Mucosa of gallbladder (tissue), 1 donor: ENCODE measurements at regions not wholly inside any gene's neighbourhood (a gene's known extent, or its start where the extent isn't known, plus 50 kb on each side); places are given as distances from the start of the nearest gene placed in this dataset.

ENCODE experiments used
- DNase-seq: peaks from one replicate; pipeline ENCODE4 v3.0.0-alpha.2; 2020; ENCODE audit warnings: low spot score
- donor health status: DM: no; HTN: no; CAD: no.

DNA sequence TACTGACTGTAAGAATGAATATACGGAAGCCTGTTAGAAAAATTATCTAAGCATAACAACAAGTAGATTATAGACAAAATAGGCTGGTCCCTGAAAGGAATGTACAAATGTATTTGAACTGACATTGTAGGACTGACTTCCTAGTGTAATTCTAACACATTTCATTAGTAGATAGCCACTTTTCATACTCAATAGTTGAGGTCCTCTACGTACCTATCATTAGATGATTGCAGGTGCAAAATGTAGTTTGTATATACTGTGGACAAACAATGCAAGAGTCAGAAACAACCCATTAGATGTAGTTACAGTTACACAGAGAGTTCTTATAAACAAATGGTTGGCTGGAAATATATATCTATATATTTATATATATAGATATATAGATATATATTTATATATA is 402.3 kb upstream of the SLITRK6 start:
- no peak for DNase-seq

- DNase-seq, result no peak
These were observed 394.1 kb upstream of the SLITRK6 start for GRCh38 chr13:86193281-86193680.

DNA sequence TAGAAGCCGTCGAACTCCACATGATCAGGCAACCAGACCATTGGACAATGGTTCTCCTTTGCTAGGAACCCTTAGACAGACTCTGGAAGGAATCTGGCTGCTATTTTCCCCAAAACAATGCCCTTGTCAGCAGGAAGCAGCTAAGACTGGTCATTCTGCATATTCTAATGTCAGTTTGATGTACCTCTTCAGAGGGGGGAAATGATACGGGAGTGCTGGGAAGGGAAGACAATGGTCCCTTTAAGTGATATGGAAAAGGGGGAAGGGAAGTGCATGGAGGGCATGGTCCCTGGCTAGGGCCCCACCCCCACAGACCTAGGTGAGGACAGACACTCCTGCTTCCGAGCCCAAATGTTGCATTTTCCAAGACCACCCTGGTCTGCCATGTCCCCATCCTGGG is 389.0 kb upstream of the SLITRK6 start:
- no peak for DNase-seq

- DNase-seq, result no peak
These were observed 386.4 kb upstream of the SLITRK6 start for GRCh38 chr13:86185636-86186035.

DNA sequence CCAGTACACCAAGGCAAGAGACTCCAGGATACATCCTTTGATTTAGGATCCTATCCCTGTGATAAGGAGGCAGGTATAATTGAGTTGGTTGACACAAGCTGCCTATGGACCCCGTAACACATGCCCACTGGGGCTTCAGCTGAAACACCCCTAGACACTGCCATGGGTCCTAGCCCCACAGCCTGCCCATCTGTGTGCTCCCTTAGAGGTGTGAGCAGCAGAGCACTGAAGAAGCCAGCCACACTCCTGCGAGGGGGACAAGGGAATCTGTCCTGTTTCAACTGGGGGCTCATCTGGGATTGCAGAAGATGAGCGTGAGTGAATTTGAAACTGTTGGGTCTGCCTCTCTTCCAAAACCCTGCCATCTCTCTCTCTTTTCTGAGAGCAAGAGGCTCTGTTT is 385.9 kb upstream of the SLITRK6 start:
- no peak for DNase-seq

DNA sequence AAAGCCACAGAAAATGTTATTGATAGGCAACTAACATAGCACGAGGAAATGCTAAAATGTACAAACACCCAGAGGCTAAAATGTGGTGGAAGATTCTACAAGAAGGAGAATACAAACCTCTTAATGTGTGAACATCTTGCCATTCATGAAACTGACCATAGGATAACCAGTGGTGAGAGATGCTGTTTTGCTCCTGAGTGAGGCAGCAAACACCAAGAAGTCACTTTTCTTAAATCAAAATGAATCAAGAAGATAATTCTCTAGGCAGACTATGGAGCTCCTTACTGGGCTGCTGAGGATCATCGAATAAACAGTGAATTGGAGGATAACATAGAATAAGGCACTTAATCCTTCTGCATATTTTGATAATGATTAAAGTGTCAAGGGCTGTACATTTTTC is 375.4 kb upstream of the SLITRK6 start:
- no peak for DNase-seq

DNA sequence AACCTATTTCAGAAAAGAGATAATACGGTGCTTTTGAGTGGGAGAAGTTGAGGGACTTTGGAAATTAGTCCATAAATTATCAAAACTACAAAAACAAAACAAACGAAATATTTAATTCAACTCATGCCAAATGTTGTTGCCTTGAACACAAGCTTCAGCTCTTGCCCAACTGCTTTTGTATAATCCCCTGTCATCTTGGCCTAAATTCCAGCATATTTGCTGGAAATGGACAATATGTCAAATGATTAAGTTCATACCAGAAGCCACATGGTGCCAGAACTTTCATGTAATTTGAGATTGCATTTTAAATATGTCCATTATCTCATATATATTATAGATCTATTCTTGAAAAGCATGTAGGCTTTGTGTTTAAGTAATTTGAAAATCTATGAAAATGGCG is 373.7 kb upstream of the SLITRK6 start:
- DNase-seq, result no peak

GRCh38 chr13:86161257-86161656 is 362.0 kb upstream of the SLITRK6 start:
- no peak for DNase-seq

- DNase-seq, result no peak
These were observed 356.5 kb upstream of the SLITRK6 start for GRCh38 chr13:86155756-86156155.

DNA sequence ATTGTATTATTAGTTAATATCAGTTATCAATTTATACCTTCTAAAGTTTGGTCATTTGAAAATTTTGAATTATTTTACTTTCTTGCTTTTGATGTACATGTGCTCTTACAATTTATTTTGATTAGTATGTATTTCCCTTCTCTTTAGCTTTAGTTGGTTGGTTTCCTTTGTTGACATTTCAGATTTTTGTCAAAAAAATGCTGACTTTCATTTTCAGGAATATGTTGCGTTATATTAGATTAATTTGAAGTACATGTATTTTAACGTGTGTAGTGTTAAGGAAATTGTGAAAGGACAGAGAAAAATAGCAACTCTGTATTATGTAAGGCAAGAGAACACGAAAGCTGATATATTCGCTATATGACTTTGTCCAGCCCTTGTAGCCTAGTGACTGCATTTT is 342.9 kb upstream of the SLITRK6 start:
- no peak for DNase-seq

- DNase-seq, result no peak
These were observed 336.6 kb upstream of the SLITRK6 start for GRCh38 chr13:86135856-86136255.

DNA sequence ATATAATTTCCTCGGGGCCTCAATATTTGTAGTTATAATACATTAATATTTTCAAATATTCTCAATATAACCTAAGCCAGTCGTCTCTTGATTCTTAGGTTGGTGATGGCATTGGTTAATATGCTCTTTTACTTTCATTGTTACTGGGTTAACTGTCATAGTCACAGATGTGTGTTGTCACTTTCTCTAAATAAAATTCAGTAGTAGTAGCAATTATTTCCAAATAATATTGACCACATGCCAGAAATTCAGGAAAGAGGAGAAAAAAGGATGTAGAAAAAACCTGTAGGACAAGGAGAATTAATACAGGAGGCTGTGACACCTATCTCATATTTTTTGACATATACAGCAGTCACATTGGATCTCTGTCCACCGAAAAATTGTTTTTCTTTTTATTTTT is 322.7 kb upstream of the SLITRK6 start:
- DNase-seq, result no peak

DNA sequence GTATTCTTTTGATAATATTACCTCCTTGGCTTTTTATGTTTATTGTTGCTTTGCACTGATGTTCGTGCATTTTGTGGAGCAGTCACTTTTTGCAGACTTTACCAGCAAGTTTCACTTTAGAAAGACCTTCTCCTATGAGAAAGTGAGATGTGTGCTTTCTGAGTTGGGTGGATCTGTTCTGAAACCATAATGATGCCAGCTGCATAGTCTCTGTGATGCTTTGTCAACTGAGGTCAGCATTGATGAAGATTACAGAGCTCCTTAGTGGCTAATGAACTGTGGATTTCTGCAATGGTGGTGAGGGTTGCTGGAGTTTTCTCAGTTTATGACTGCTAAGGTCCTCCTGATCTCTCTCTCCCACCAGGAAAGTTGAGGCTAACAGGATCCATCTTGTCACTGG is 309.9 kb upstream of the SLITRK6 start:
- no peak for DNase-seq

GRCh38 chr13:86108334-86108733 is 309.1 kb upstream of the SLITRK6 start:
- no peak for DNase-seq

DNA sequence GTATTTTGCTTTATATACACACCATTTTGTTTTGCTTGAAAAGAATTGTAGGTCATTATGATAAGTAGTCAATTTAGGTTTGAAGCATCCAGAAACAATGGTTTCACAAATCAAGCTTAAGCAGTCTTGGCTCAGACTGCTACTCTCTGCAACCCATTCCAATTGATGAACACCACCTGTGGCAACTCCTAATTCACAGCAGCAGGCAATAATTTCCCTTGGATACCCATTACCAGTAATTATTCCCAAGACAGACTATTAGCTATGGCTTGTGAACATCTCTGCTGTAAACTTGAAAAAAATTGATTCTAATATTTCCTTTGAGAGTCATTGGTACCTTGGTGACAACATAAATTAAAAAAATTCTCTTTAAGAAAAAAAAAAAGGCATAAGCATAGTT is 299.3 kb upstream of the SLITRK6 start:
- no peak for DNase-seq

DNA sequence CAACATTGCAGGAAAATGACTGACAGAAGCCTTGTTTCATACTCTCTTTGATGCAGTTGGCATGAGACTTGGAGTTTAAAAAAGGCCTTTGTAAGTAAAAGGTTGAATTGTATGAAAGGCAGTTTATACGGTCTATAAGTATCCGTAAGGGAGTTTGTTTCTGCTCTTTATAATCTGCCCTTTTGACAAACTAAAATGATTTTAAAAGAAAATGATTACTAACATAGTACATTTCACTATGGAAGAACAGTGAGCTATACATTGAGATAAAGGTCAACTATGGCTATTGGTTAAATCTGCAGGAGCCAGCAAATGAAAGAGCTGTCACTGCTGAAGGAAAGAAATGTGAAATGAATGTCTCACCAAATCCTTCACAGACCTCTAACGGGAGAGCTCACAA is 296.1 kb upstream of the SLITRK6 start:
- no peak for DNase-seq

GRCh38 chr13:86090181-86090580 is 291.0 kb upstream of the SLITRK6 start:
- no peak for DNase-seq

DNA sequence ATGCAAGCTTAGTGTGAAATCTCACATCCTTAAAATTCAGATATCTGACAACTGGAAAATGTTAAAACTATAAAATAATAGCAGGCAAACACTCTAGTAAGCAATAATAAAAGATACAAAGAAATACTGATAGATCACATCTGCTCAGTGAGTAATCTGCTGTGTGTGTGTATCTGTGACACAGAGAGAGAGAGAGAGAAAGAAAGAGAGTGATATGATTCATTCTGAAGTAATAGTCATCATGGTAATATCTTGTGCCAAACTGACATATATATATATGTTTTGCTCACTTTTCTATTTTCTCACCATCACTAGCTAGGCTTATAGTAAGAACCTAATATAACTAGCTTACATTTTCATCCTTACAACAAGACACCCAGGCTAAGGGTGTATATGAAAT is 288.0 kb upstream of the SLITRK6 start:
- DNase-seq, result no peak

DNA sequence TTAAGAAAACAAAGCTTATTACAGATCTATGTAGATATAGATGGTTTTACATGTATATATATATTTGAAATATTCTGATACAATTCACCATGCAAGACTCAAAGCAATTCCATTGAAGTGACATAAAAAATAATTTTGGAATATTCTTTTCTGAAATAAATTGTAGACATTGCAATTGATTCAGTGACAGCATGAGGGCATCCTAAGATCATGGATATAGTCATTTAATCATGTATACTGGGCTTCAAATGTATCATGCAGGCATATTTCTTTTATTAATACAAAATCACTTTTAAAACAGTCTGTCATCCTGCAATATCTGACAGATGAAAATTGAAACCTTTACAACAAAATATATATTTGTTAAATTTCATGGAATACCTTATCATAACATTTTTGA is 286.7 kb upstream of the SLITRK6 start:
- no peak for DNase-seq

- no peak for DNase-seq
These were observed 282.9 kb upstream of the SLITRK6 start for GRCh38 chr13:86082121-86082520.

- DNase-seq, result no peak
These were observed 281.2 kb upstream of the SLITRK6 start for GRCh38 chr13:86080340-86080995.

DNA sequence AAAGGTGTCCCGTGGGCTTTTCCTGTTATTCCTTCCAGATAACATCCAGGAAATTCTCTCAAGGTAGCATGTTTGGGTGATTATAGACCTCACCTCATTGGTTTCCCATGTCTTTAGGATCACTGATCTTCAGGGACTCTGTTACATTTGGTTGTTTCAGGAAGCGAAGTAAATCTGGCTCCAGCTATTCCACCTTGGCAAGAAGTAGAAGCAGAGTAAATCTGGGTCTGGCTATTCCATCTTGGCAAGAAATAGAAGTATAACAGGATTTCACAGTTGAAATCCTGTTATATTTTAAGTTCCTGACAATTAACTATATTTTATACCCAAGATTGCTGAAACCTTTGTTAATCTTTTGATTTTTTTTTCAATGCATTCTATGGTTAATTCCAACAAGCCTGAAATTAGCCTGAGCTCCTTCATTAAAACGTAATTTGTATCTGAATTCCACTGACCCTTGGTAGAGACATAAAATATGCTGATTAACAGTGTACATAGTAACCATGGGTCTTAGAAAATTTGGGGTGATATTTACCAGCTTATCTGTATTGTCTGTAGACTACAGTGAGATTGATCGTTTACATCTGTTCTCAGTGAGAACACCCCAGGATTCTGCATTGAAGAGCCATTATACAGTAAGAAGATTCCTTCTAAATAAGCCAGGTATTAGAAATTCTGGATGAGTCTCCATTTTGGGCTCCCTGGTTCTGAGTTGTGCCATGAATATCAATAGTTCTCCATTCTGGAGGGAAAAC is 267.6 kb upstream of the SLITRK6 start:
- DNase-seq, result no peak

DNA sequence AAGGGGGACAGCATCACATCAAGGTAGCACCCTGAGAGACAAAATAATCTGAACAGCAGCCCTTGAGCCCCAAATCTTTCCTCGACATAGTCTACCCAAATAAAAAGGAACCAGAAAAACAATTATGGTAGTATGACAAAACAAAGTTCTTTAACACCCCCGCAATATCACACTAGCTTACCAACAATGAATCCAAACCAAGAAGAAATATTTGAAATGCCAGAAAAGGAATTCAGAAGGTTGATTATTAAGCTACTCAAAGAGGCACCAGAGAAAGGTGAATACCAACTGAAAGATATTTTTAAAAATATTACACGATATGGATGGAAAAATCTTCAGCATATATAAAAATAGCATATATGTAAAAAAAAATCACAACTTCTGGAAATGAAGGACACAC is 252.9 kb upstream of the SLITRK6 start:
- no peak for DNase-seq
